HepG2 (cell line): ENCODE measurements at regions not wholly inside any gene's neighbourhood (a gene's known extent, or its start where the extent isn't known, plus 50 kb on each side); places are given as distances from the start of the nearest gene placed in this dataset.

Experiments
- ATAC-seq: fragments of 200-7000 bp; cut with Tn5 transposase; 3 replicates; pipeline ENCODE4 v1.9.1; 2020; ENCODE audit warnings: mild to moderate bottlenecking, moderate library complexity
- BruUV-seq: library from RNA; stranded (reverse); fragments of 400-500 nt; replicated peaks from 2 replicates; lab custom pipeline; 2021; lab: Mats Ljungman, UMichigan
- CTCF ChIA-PET: fragments of 300-600 bp; formaldehyde crosslinking; extraction: SDS; loops from one replicate; lab custom pipeline; 2021; ENCODE audit warnings: low total read pairs, inconsistent platforms, low intra/inter-chr PET ratio; lab: Yijun Ruan, JAX
- POLR2A ChIA-PET: fragments of 350-600 bp; sonication (Branson Sonifier 250); formaldehyde crosslinking; loops from one replicate; lab custom pipeline; 2020; ENCODE audit warnings: antibody characterized with exemption, inconsistent platforms; lab: Yijun Ruan, JAX
- DNase-seq: peaks from one replicate; pipeline ENCODE4 v3.0.0-alpha.2; 2015; ENCODE audit warnings: low spot score
- FAIRE-seq: peaks from 3 replicates; lab custom pipeline; 2011; peaks lifted over from hg19 to GRCh38; lab: Jason Lieb, UNC
- H2AFZ ChIP-seq: one replicate; pipeline ENCODE4 v1.6.1; 2011; ENCODE audit warnings: low read length, inconsistent platforms
- H3K27ac ChIP-seq: fragments of 300-600 bp; 3 replicates; pipeline ENCODE4 v1.8.0; 2011; ENCODE audit warnings: mixed run types, mild to moderate bottlenecking, mixed read lengths, low read length, inconsistent platforms; ENCODE audit not compliant: insufficient read depth; ENCODE audit errors: extremely low read length
- H3K27me3 ChIP-seq, 2 experiments: fragments of 200-600 bp in 1 of 2; 2 replicates in 1 of 2; 3 replicates in 1 of 2; pipeline versions ENCODE4 v1.6.0 to v1.8.0; 2011; ENCODE audit warnings: low read length in 2 of 2, mild to moderate bottlenecking in 2 of 2, moderate library complexity in 2 of 2, inconsistent platforms in 1 of 2; ENCODE audit not compliant: insufficient read depth in 2 of 2, control insufficient read depth in 1 of 2
- H3K36me3 ChIP-seq, 2 experiments: fragments of 200-600 bp in 1 of 2; replicated peaks in 1 of 2; 2 replicates in 1 of 2; 3 replicates in 1 of 2; pipeline versions ENCODE4 v1.5.1 to v1.8.0; 2011; ENCODE audit warnings: low read length in 2 of 2, inconsistent platforms in 1 of 2; ENCODE audit not compliant: insufficient read depth in 2 of 2, control insufficient read depth in 1 of 2
- H3K4me1 ChIP-seq: 2 replicates; pipeline ENCODE4 v1.5.1; 2012; ENCODE audit warnings: low read length, inconsistent platforms; ENCODE audit not compliant: insufficient read depth
- H3K4me2 ChIP-seq: 2 replicates; pipeline ENCODE4 v1.6.0; 2011; ENCODE audit warnings: low read depth, low read length, inconsistent platforms
- H3K4me3 ChIP-seq, 3 experiments: fragments of 200-600 bp in 1 of 3; sonication (generic), shearing (Covaris generic) in 1 of 3; replicated peaks in 1 of 3; 2 replicates each; pipeline ENCODE4 v1.5.1; 2011 to 2016; ENCODE audit warnings: low read length in 3 of 3, inconsistent platforms in 2 of 3, low read depth in 2 of 3, mild to moderate bottlenecking in 2 of 3, control low read depth in 1 of 3, mixed read lengths in 1 of 3; ENCODE audit not compliant: insufficient read depth in 1 of 3
- H3K79me2 ChIP-seq: one replicate; pipeline ENCODE4 v1.6.1; 2011; ENCODE audit warnings: low read length, inconsistent platforms; ENCODE audit not compliant: insufficient read depth
- H3K9ac ChIP-seq: 2 replicates; pipeline ENCODE4 v1.6.0; 2011; ENCODE audit warnings: mild to moderate bottlenecking, low read depth, low read length, inconsistent platforms; ENCODE audit not compliant: insufficient read depth
- H3K9me3 ChIP-seq: 2 replicates; pipeline ENCODE4 v1.5.1; 2012; ENCODE audit warnings: mild to moderate bottlenecking, low read length
- H4K20me1 ChIP-seq: 2 replicates; pipeline ENCODE4 v1.6.0; 2011; ENCODE audit warnings: inconsistent platforms, mild to moderate bottlenecking, low read length, moderate library complexity; ENCODE audit not compliant: insufficient read depth
- ATAD3A ChIP-seq: sonication (generic); formaldehyde crosslinking; IDR thresholded peaks from 2 replicates; pipeline ENCODE4 v1.4.0; 2020; ENCODE audit warnings: missing genetic modification reagents
- CHCHD3 ChIP-seq: sonication (generic); formaldehyde crosslinking; IDR thresholded peaks from 2 replicates; pipeline ENCODE4 v1.8.0; 2022; ENCODE audit warnings: mild to moderate bottlenecking, missing genetic modification reagents, moderate library complexity
- HIVEP1 ChIP-seq: sonication (generic); formaldehyde crosslinking; IDR thresholded peaks from 2 replicates; pipeline ENCODE4 v1.4.0; 2020; ENCODE audit warnings: mild to moderate bottlenecking, missing genetic modification reagents
- MATR3 ChIP-seq: sonication (generic); formaldehyde crosslinking; IDR thresholded peaks from 2 replicates; pipeline ENCODE4 v1.4.0; 2020; ENCODE audit warnings: missing genetic modification reagents
- MBNL3 ChIP-seq: fragments of 250-450 bp; sonication (Bioruptor Pico); conservative IDR thresholded peaks from 2 replicates; pipeline ENCODE4 v1.8.0; 2022; ENCODE audit warnings: mild to moderate bottlenecking, inconsistent platforms
- NAIF1 ChIP-seq: sonication (generic); formaldehyde crosslinking; IDR thresholded peaks from 2 replicates; pipeline ENCODE4 v1.5.0; 2020; ENCODE audit warnings: mild to moderate bottlenecking, missing genetic modification reagents, borderline replicate concordance
- NCOR1 ChIP-seq: fragments of 200-600 bp; sonication (generic); IDR thresholded peaks from 2 replicates; pipeline ENCODE4 v1.7.0; 2017; ENCODE audit warnings: antibody characterized with exemption, low read length, borderline replicate concordance
- NR2F6 ChIP-seq, 2 experiments: IDR thresholded peaks; 2 replicates each; pipeline ENCODE4 v1.6.1; 2016; ENCODE audit warnings: antibody characterized with exemption in 1 of 2, mild to moderate bottlenecking in 1 of 2
- TARDBP ChIP-seq: sonication (generic); formaldehyde crosslinking; IDR thresholded peaks from 2 replicates; pipeline ENCODE4 v1.8.0; 2022; ENCODE audit warnings: mild to moderate bottlenecking, missing genetic modification reagents
- U2AF2 ChIP-seq: fragments of 200-400 bp; formaldehyde crosslinking; IDR thresholded peaks from 2 replicates; pipeline ENCODE4 v1.6.1; 2017; ENCODE audit warnings: low read depth, mild to moderate bottlenecking, low read length
- YEATS2 ChIP-seq: sonication (generic); formaldehyde crosslinking; IDR thresholded peaks from 2 replicates; pipeline ENCODE4 v1.4.0; 2020; ENCODE audit warnings: missing genetic modification reagents, borderline replicate concordance
- ZNF12 ChIP-seq: sonication (generic); formaldehyde crosslinking; IDR thresholded peaks from 2 replicates; pipeline ENCODE4 v1.5.0; 2020; ENCODE audit warnings: missing genetic modification reagents
- ZNF274 ChIP-seq: sonication (generic); formaldehyde crosslinking; IDR thresholded peaks from 2 replicates; pipeline ENCODE4 v1.5.1; 2020; ENCODE audit warnings: mild to moderate bottlenecking, missing genetic modification reagents
- ZNF317 ChIP-seq: sonication (generic); formaldehyde crosslinking; IDR thresholded peaks from 2 replicates; pipeline ENCODE4 v1.5.0; 2020; ENCODE audit warnings: mild to moderate bottlenecking, missing genetic modification reagents
- ZNF7 ChIP-seq: IDR thresholded peaks from 2 replicates; pipeline ENCODE4 v1.6.1; 2016; ENCODE audit warnings: missing biosample characterization, missing genetic modification reagents
- ZNF782 ChIP-seq: sonication (generic); formaldehyde crosslinking; IDR thresholded peaks from 2 replicates; pipeline ENCODE4 v1.4.0; 2020; ENCODE audit warnings: missing genetic modification reagents, mild to moderate bottlenecking, borderline replicate concordance
- WGBS: methylation state at CpG from one replicate; pipeline ENCODE4 v1.1.6; 2017; ENCODE audit warnings: low lambda C conversion rate; 5-methylcytosine and 5-hydroxymethylcytosine counted together
- in situ Hi-C: cut with HindIII; loops from 2 replicates; pipeline ENCODE4 v1.10.0; 2017; ENCODE audit warnings: low pct_unique_long_range_greater_than_20kb; ENCODE audit not compliant: extremely low pct_ligation_motif_present
- intact Hi-C: fragments of 100-400 bp; cut with micrococcal nuclease; formaldehyde crosslinking; loops from one replicate; pipeline ENCODE4 v1.10.0; 2022; ENCODE audit not compliant: unreplicated experiment
- TF ChIP-seq, protein P1 (sequence below): sonication (generic); formaldehyde crosslinking; IDR thresholded peaks from 2 replicates; pipeline ENCODE4 v1.4.0; 2020; ENCODE audit warnings: low read depth, mild to moderate bottlenecking, missing genetic modification reagents
- TF ChIP-seq, protein P2 (sequence below): sonication (generic); formaldehyde crosslinking; IDR thresholded peaks from 2 replicates; pipeline ENCODE4 v1.5.1; 2020; ENCODE audit warnings: mild to moderate bottlenecking, missing genetic modification reagents, borderline replicate concordance

DNA sequence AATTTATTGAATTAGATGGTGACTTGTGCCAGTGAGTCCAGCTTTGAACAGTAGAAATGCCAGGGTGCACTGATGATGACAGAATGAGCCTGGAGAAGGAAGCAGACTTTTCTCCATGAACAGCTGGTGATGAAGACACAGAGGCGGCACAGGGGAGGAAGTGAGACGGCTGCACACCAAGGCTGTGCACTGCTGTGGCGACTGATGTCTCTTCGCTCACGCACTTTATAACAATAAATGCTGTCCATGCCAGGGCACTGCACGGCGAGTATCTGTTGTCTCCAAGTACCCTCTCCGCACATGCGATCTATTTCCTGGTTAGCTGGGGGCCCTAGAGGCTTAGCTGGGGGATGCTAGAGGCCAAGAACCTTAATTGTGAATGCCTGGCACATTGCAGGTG is 175.2 kb downstream of the TMEM200C start (continued):
- TF ChIP-seq NR2F6 (IDR thresholded peaks at IDR 0.05) (no peak), NR2F6 (CRISPR knock-in tag; IDR thresholded peaks at IDR 0.05) (no peak)
- TF ChIP-seq, all 625 proteins: peak for 0

DNA sequence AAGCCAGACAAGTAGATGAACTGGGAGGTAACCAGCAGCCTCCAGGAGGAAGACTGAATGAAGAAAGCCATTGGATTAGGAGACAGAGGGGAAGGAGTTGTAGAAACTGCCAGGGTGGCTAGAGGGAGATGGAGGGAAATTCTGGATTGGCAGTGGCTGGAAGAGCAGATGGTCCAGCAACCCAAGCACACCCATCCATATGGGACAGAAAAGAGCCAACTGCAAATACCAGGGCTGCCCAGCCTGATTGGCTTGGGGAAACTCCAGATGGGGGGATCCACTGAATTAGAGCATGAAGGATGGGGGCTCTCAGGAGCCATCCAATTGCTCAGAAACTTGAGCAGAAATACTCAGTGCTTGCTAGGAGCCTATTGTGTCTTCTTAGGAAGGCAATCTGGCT is 173.5 kb upstream of the EPB41L3 start:
- ATAC-seq, result no peak
- no peak for TF ChIP-seq CHCHD3
- TF ChIP-seq, protein P1, sequence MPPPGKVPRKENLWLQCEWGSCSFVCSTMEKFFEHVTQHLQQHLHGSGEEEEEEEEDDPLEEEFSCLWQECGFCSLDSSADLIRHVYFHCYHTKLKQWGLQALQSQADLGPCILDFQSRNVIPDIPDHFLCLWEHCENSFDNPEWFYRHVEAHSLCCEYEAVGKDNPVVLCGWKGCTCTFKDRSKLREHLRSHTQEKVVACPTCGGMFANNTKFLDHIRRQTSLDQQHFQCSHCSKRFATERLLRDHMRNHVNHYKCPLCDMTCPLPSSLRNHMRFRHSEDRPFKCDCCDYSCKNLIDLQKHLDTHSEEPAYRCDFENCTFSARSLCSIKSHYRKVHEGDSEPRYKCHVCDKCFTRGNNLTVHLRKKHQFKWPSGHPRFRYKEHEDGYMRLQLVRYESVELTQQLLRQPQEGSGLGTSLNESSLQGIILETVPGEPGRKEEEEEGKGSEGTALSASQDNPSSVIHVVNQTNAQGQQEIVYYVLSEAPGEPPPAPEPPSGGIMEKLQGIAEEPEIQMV (CRISPR knock-in tag), result no peak
- no peak for TF ChIP-seq NCOR1
- TF ChIP-seq, all 625 proteins: peak for 0
- no peak overlapping the region for H3K4me2 ChIP-seq
- H3K27ac ChIP-seq, result no peak overlapping the region
- H3K9me3 ChIP-seq, result no peaks in the 10 kb centered on the region
- no peak overlapping the region for H3K9ac ChIP-seq
- ChIA-PET POLR2A (no interaction called here), CTCF (no interaction called here)
- no peaks in the 10 kb centered on the region for H3K36me3 ChIP-seq
- FAIRE-seq (no peak), DNase-seq (no peak)
- peaks cover 0 to 13% of the 10 kb centered on the region in 2 experiments; a peak in 1 of 5 replicates for H3K27me3 ChIP-seq
- in situ Hi-C loops, result no loop called here
- no peaks in the 10 kb centered on the region for H4K20me1 ChIP-seq
- H3K4me3 ChIP-seq, result no peak overlapping the region
- BruUV-seq, result no TSS peak
- intact Hi-C loops, result no loop called here
- no peaks in the 10 kb centered on the region for H3K4me1 ChIP-seq
- H3K79me2 ChIP-seq, result no peaks in the 10 kb centered on the region
- H2AFZ ChIP-seq, result no peak overlapping the region

DNA sequence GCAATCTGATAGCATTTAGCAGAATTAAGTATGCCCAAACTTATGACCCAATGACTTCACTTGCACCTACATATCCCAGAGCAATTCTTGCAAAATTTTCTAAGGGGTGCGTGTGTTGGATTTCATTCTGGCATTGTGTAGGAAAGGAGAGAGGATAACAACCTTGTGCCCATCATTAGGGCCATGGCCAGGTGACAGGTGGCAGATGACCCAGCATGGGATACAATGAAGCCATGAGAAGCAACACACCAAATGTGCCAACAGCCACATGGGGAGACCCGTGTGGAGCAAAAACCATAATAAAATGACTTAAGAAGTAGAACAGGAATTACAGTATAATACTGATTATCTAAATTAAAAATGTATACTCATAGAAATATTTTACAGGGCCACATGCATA is 166.9 kb upstream of the EPB41L3 start:
- ChIA-PET CTCF (no interaction called here), POLR2A (no interaction called here)
- Histone ChIP-seq H3K9me3 (no peaks in the 10 kb centered on the region), H4K20me1 (no peaks in the 10 kb centered on the region), H2AFZ (no peak overlapping the region), H3K27me3 (no peaks in the 10 kb centered on the region; a peak in 2 of 5 replicates), H3K9ac (no peak overlapping the region), H3K27ac (no peak overlapping the region), H3K4me3 (no peak overlapping the region), H3K36me3 (no peaks in the 10 kb centered on the region), H3K79me2 (no peaks in the 10 kb centered on the region), H3K4me2 (no peak overlapping the region), H3K4me1 (no peaks in the 10 kb centered on the region)
- in situ Hi-C loops, result no loop called here
- DNase-seq (no peak), ATAC-seq (no peak), FAIRE-seq (no peak)
- intact Hi-C loops, result no loop called here
- BruUV-seq, result no TSS peak
- 6% methylated on average over 2 of the region's 2 CpGs for WGBS
- TF ChIP-seq ZNF274 (CRISPR knock-in tag) (no peak), ZNF12 (CRISPR knock-in tag) (no peak), ZNF317 (CRISPR knock-in tag) (no peak), ZNF782 (CRISPR knock-in tag) (no peak), YEATS2 (CRISPR knock-in tag) (no peak), MBNL3 (no peak), MATR3 (CRISPR knock-in tag) (no peak), NAIF1 (no peak), TARDBP (CRISPR knock-in tag) (no peak), ZNF7 (CRISPR knock-in tag) (no peak), HIVEP1 (no peak), ATAD3A (CRISPR knock-in tag) (no peak), U2AF2 (no peak)
- TF ChIP-seq, protein P2, sequence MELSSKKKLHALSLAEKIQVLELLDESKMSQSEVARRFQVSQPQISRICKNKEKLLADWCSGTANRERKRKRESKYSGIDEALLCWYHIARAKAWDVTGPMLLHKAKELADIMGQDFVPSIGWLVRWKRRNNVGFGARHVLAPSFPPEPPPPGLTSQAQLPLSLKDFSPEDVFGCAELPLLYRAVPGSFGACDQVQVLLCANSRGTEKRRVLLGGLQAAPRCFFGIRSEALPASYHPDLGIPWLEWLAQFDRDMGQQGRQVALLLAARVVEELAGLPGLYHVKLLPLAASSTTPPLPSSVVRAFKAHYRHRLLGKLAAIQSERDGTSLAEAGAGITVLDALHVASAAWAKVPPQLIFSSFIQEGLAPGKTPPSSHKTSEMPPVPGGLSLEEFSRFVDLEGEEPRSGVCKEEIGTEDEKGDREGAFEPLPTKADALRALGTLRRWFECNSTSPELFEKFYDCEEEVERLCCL (CRISPR knock-in tag), result no peak
